H1 (cell line): ENCODE measurements at regions not wholly inside any gene's neighbourhood (a gene's known extent, or its start where the extent isn't known, plus 50 kb on each side); places are given as distances from the start of the nearest gene placed in this dataset.

Source experiments
- CTCF ChIA-PET: fragments of 300-600 bp; sonication (Branson Sonifier 250); formaldehyde crosslinking; loops from one replicate; lab custom pipeline; 2021; ENCODE audit not compliant: partially characterized antibody; lab: Charles Lee
- POLR2A ChIA-PET: fragments of 300-600 bp; sonication (Branson Sonifier 250); formaldehyde crosslinking; loops from one replicate; lab custom pipeline; 2021; ENCODE audit warnings: inconsistent platforms; ENCODE audit not compliant: partially characterized antibody; lab: Charles Lee
- DNase-seq, 2 experiments: peaks; one replicate each; pipeline versions ENCODE4 v3.0.0 to v3.0.0-alpha.2; 2010 to 2022; ENCODE audit warnings: low spot score in 2 of 2, low read depth in 1 of 2, mixed read lengths in 1 of 2
- FAIRE-seq: peaks from 2 replicates; lab custom pipeline; 2011; peaks lifted over from hg19 to GRCh38; lab: Jason Lieb, UNC
- H2AFZ ChIP-seq: 2 replicates; pipeline ENCODE4 v1.8.1; 2012; ENCODE audit warnings: low read length, inconsistent platforms
- H2AK5ac ChIP-seq: 2 replicates; pipeline ENCODE4 v1.6.1; 2013; ENCODE audit warnings: low read depth, low read length
- H2BK120ac ChIP-seq: replicated peaks from 2 replicates; pipeline ENCODE3; 2013; ENCODE audit warnings: low read depth, low read length, inconsistent platforms
- H2BK12ac ChIP-seq: 2 replicates; pipeline ENCODE4 v1.6.1; 2013; ENCODE audit warnings: low read depth, low read length
- H2BK15ac ChIP-seq: 2 replicates; pipeline ENCODE4 v1.6.1; 2013; ENCODE audit warnings: low read length
- H2BK20ac ChIP-seq: 2 replicates; pipeline ENCODE4 v1.6.1; 2013; ENCODE audit warnings: low read length
- H2BK5ac ChIP-seq: 2 replicates; pipeline ENCODE4 v1.6.1; 2013; ENCODE audit warnings: low read depth, low read length
- H3K14ac ChIP-seq: 2 replicates; pipeline ENCODE4 v1.6.1; 2013; ENCODE audit warnings: inconsistent platforms; ENCODE audit not compliant: insufficient read length
- H3K18ac ChIP-seq: 2 replicates; pipeline ENCODE4 v1.6.1; 2013; ENCODE audit warnings: low read length; ENCODE audit errors: extremely low read depth
- H3K23ac ChIP-seq: 2 replicates; pipeline ENCODE4 v1.6.1; 2013; ENCODE audit warnings: inconsistent platforms; ENCODE audit not compliant: insufficient read length
- H3K23me2 ChIP-seq: 2 replicates; pipeline ENCODE4 v1.6.1; 2013; ENCODE audit warnings: low read depth, low read length
- H3K27ac ChIP-seq: 2 replicates; pipeline ENCODE4 v1.6.1; 2011; ENCODE audit warnings: low read depth, low read length, inconsistent platforms
- H3K27me3 ChIP-seq, 4 experiments: replicated peaks in 1 of 4; 1 replicate in 1 of 4; 2 replicates in 3 of 4; pipeline versions ENCODE4 v1.6.1 to v1.8.1; 2011 to 2013; ENCODE audit warnings: low read length in 3 of 4, mild to moderate bottlenecking in 3 of 4, inconsistent platforms in 2 of 4, mixed read lengths in 2 of 4, moderate library complexity in 1 of 4; ENCODE audit not compliant: control insufficient read depth in 3 of 4, insufficient read depth in 3 of 4; ENCODE audit errors: extremely low read depth in 1 of 4
- H3K36me3 ChIP-seq, 4 experiments: 2 replicates each; pipeline versions ENCODE4 v1.6.1 to v1.8.1; 2011 to 2013; ENCODE audit warnings: mild to moderate bottlenecking in 4 of 4, low read length in 3 of 4, moderate library complexity in 2 of 4, control low read depth in 1 of 4, inconsistent platforms in 1 of 4; ENCODE audit not compliant: insufficient read depth in 4 of 4, control insufficient read depth in 2 of 4
- H3K4ac ChIP-seq: replicated peaks from 2 replicates; pipeline ENCODE3; 2013; ENCODE audit warnings: low read length, low read depth, mixed read lengths, inconsistent platforms; ENCODE audit not compliant: insufficient read length
- H3K4me1 ChIP-seq, 4 experiments: replicated peaks in 1 of 4; 1 replicate in 1 of 4; 2 replicates in 3 of 4; pipeline versions ENCODE4 v1.6.1 to v1.8.1; 2011 to 2013; ENCODE audit warnings: low read length in 3 of 4, inconsistent platforms in 2 of 4, mixed read lengths in 1 of 4; ENCODE audit not compliant: insufficient read depth in 4 of 4, control insufficient read depth in 3 of 4
- H3K4me2 ChIP-seq, 2 experiments: 2 replicates each; pipeline versions ENCODE4 v1.6.1 to v1.8.1; 2011 to 2013; ENCODE audit warnings: low read depth in 2 of 2, low read length in 2 of 2, control low read depth in 1 of 2, inconsistent platforms in 1 of 2, mild to moderate bottlenecking in 1 of 2; ENCODE audit not compliant: insufficient read depth in 1 of 2
- H3K4me3 ChIP-seq, 4 experiments: fragments of 200-600, 300-600 bp in 1 of 4; sonication (generic), shearing (Covaris generic), sonication (Bioruptor Twin) in 1 of 4; 2 replicates each; pipeline versions ENCODE4 v1.5.1 to v1.8.1; 2011 to 2016; ENCODE audit warnings: low read length in 4 of 4, low read depth in 3 of 4, control low read depth in 2 of 4, inconsistent platforms in 2 of 4, mild to moderate bottlenecking in 2 of 4, mixed read lengths in 1 of 4, moderate library complexity in 1 of 4; ENCODE audit not compliant: insufficient read depth in 2 of 4; ENCODE audit errors: extremely low read depth in 1 of 4
- H3K56ac ChIP-seq: replicated peaks from 2 replicates; pipeline ENCODE3; 2013; ENCODE audit warnings: low read depth, mild to moderate bottlenecking, mixed read lengths, low read length, inconsistent platforms; ENCODE audit not compliant: insufficient read length
- H3K79me1 ChIP-seq: 2 replicates; pipeline ENCODE4 v1.6.1; 2013; ENCODE audit warnings: low read depth, low read length, control low read depth
- H3K79me2 ChIP-seq, 2 experiments: 2 replicates each; pipeline versions ENCODE4 v1.6.1 to v1.8.1; 2012 to 2013; ENCODE audit warnings: low read length in 2 of 2, mild to moderate bottlenecking in 2 of 2, inconsistent platforms in 1 of 2; ENCODE audit not compliant: insufficient read depth in 2 of 2, control insufficient read depth in 1 of 2
- H3K9ac ChIP-seq, 4 experiments: replicated peaks in 1 of 4; 1 replicate in 1 of 4; 2 replicates in 3 of 4; pipeline versions ENCODE4 v1.6.1 to v1.8.1; 2011 to 2013; ENCODE audit warnings: low read depth in 3 of 4, low read length in 3 of 4, control low read depth in 2 of 4, mild to moderate bottlenecking in 2 of 4, moderate library complexity in 2 of 4, inconsistent platforms in 1 of 4; ENCODE audit errors: extremely low read depth in 1 of 4
- H3K9me3 ChIP-seq, 2 experiments: 2 replicates each; pipeline versions ENCODE4 v1.6.1 to v1.8.1; 2012 to 2013; ENCODE audit warnings: mild to moderate bottlenecking in 2 of 2, moderate library complexity in 2 of 2, control low read depth in 1 of 2, inconsistent platforms in 1 of 2, low read depth in 1 of 2, low read length in 1 of 2, mixed read lengths in 1 of 2; ENCODE audit not compliant: insufficient read depth in 2 of 2
- H4K20me1 ChIP-seq, 2 experiments: replicated peaks in 1 of 2; 2 replicates each; pipeline versions ENCODE3 to v1.8.1; 2011 to 2013; ENCODE audit warnings: inconsistent platforms in 2 of 2, low read length in 2 of 2, mild to moderate bottlenecking in 1 of 2; ENCODE audit not compliant: insufficient read depth in 2 of 2, control insufficient read depth in 1 of 2
- H4K5ac ChIP-seq: 2 replicates; pipeline ENCODE4 v1.6.1; 2013; ENCODE audit warnings: low read length, low read depth, mixed read lengths, inconsistent platforms; ENCODE audit not compliant: insufficient read length
- H4K8ac ChIP-seq: 2 replicates; pipeline ENCODE4 v1.8.0; 2013; ENCODE audit warnings: mild to moderate bottlenecking, moderate library complexity, low read length, inconsistent platforms; ENCODE audit not compliant: insufficient read depth; ENCODE audit errors: extremely low read depth
- H4K91ac ChIP-seq: replicated peaks from 2 replicates; pipeline ENCODE3; 2013; ENCODE audit warnings: low read length, mixed read lengths, inconsistent platforms; ENCODE audit not compliant: insufficient read length
- CEBPB ChIP-seq: IDR thresholded peaks from 2 replicates; pipeline ENCODE4 v1.6.1; 2012; ENCODE audit warnings: low read depth, low read length
- E2F6 ChIP-seq: IDR thresholded peaks from 2 replicates; pipeline ENCODE4 v1.6.1; 2012; ENCODE audit warnings: inconsistent platforms
- EZH2 ChIP-seq: fragments of 200-600 bp; sonication (generic); IDR thresholded peaks from 2 replicates; pipeline ENCODE4 v1.7.1; 2012; ENCODE audit warnings: low read depth, mild to moderate bottlenecking, moderate library complexity, low read length, inconsistent platforms; ENCODE audit not compliant: severe bottlenecking
- JUND ChIP-seq: IDR thresholded peaks from 2 replicates; pipeline ENCODE4 v1.6.1; 2011; ENCODE audit warnings: mild to moderate bottlenecking, improper control_type of control experiment, low read length
- TAF7 ChIP-seq: optimal IDR thresholded peaks from 2 replicates; pipeline ENCODE3; 2011; ENCODE audit warnings: low read depth, mild to moderate bottlenecking, inconsistent platforms, low read length, moderate library complexity, borderline replicate concordance
- USF2 ChIP-seq: IDR thresholded peaks from 2 replicates; pipeline ENCODE4 v1.6.1; 2011; ENCODE audit warnings: low read length, improper control_type of control experiment
- WGBS, 2 experiments: shearing (Covaris generic) in 1 of 2; methylation state at CpG; one replicate each; pipeline versions ENCODE4 v1.1.6 to v1.1.7; 2013 to 2015; ENCODE audit warnings: low lambda C conversion rate in 2 of 2, mixed read lengths in 2 of 2, inconsistent platforms in 1 of 2, low coverage in 1 of 2, missing lambda C conversion rate in 1 of 2; ENCODE audit not compliant: insufficient replicate concordance in 2 of 2, insufficient coverage in 1 of 2, insufficient read length in 1 of 2; ENCODE audit errors: extremely low coverage in 1 of 2, missing lambda C conversion rate in 1 of 2; 5-methylcytosine and 5-hydroxymethylcytosine counted together

GRCh38 chr14:89564989-89565388 is 148.0 kb upstream of the FOXN3 start:
- H3K4me1 ChIP-seq: no peaks in the 10 kb centered on the region; a peak in 3 of 7 replicates
- no peak overlapping the region for H3K27ac ChIP-seq
- no peak overlapping the region for H2BK12ac ChIP-seq
- no peak overlapping the region for H3K4me2 ChIP-seq
- H4K20me1 ChIP-seq: peaks cover 0 to 2% of the 10 kb centered on the region in 2 experiments
- ChIA-PET POLR2A (interaction anchor here (1.9 to 2.0 kb wide), 2 partner anchors 11 to 53 kb away, joined by 4 to 5 read pairs; no protein-coding TSS in a partner anchor), CTCF (interaction anchor here (0.6 to 1.2 kb wide), 2 partner anchors 10 to 261 kb away, joined by 3 read pairs; no protein-coding TSS in a partner anchor)
- H3K18ac ChIP-seq: no peak overlapping the region
- no peaks in the 10 kb centered on the region for H3K9me3 ChIP-seq
- peaks cover 18% of the 10 kb centered on the region for H3K79me1 ChIP-seq
- DNase-seq: no peak
- TF ChIP-seq EZH2 (no peak), E2F6 (no peak), USF2 (no peak), TAF7 (no peak), JUND (no peak), CEBPB (no peak)
- no peak overlapping the region for H3K4me3 ChIP-seq
- WGBS, 2 experiments: 98% methylated on average over 3 of the region's 5 CpGs; no CpG with 5 or more reads in 1 of the 2 experiments
- H3K9ac ChIP-seq: no peak overlapping the region
- no peak overlapping the region for H3K14ac ChIP-seq
- no peak overlapping the region for H2AFZ ChIP-seq
- H3K4ac ChIP-seq: no peak overlapping the region
- H2BK120ac ChIP-seq: no peak overlapping the region
- no peak overlapping the region for H3K23ac ChIP-seq
- H3K27me3 ChIP-seq: no peaks in the 10 kb centered on the region
- no peak overlapping the region for H4K8ac ChIP-seq
- H2BK15ac ChIP-seq: no peak overlapping the region
- H3K79me2 ChIP-seq: peaks cover 0 to 78% of the 10 kb centered on the region in 2 experiments; a peak in 3 of 4 replicates
- no peak overlapping the region for H2BK5ac ChIP-seq
- no peak overlapping the region for H4K91ac ChIP-seq
- no peaks in the 10 kb centered on the region; the same call in 1 of the 2 replicates for H3K23me2 ChIP-seq
- no peak overlapping the region for H3K56ac ChIP-seq
- no peak overlapping the region for H4K5ac ChIP-seq
- FAIRE-seq: no peak
- no peak overlapping the region for H2AK5ac ChIP-seq
- no peak overlapping the region for H2BK20ac ChIP-seq
- H3K36me3 ChIP-seq: no peaks in the 10 kb centered on the region; a peak in 1 of 8 replicates
